SU-DHL-6 (cell line): ENCODE measurements at regions not wholly inside any gene's neighbourhood (a gene's known extent, or its start where the extent isn't known, plus 50 kb on each side); places are given as distances from the start of the nearest gene placed in this dataset.

Source experiments
- CTCF ChIP-seq: fragments of 200-600 bp; sonication (generic); IDR thresholded peaks from one replicate; pipeline ENCODE4 v1.5.1; 2017; ENCODE audit warnings: antibody characterized with exemption, mild to moderate bottlenecking, low read length, moderate library complexity; ENCODE audit not compliant: insufficient read depth, poor library complexity, severe bottlenecking
- EZH2phosphoT487 ChIP-seq: fragments of 200-600 bp; sonication (generic), shearing (Covaris generic); conservative IDR thresholded peaks from 2 replicates; pipeline ENCODE4 v1.6.1; 2018; ENCODE audit warnings: mild to moderate bottlenecking, antibody characterized with exemption, low read length, moderate library complexity, mixed read lengths

- TF ChIP-seq CTCF (no peak), EZH2phosphoT487 (no peak)
Observed at GRCh38 chr12:59084511-59085375, 164.4 kb upstream of the LRIG3 start.
